Peyer's patch (tissue), 4 donors: ENCODE measurements at regions not wholly inside any gene's neighbourhood (a gene's known extent, or its start where the extent isn't known, plus 50 kb on each side); places are given as distances from the start of the nearest gene placed in this dataset.

Source experiments
- POLR2A ChIP-seq, 2 donors: fragments of 450-650 bp; IDR thresholded peaks; one replicate each; pipeline ENCODE4 v1.5.1; 2017; ENCODE audit warnings: antibody characterized with exemption in 2 of 2, mild to moderate bottlenecking in 2 of 2, moderate library complexity in 2 of 2
- TF ChIP-seq, protein P1 (sequence below), 6 experiments: fragments of 450-650 bp in 4 of 6; fragments of 200-600 bp in 2 of 6; sonication (generic) in 1 of 6; IDR thresholded peaks; one replicate each; pipeline ENCODE4 v1.5.1; 2017 to 2019; ENCODE audit warnings: antibody characterized with exemption in 6 of 6, mild to moderate bottlenecking in 3 of 6, moderate library complexity in 1 of 6

DNA sequence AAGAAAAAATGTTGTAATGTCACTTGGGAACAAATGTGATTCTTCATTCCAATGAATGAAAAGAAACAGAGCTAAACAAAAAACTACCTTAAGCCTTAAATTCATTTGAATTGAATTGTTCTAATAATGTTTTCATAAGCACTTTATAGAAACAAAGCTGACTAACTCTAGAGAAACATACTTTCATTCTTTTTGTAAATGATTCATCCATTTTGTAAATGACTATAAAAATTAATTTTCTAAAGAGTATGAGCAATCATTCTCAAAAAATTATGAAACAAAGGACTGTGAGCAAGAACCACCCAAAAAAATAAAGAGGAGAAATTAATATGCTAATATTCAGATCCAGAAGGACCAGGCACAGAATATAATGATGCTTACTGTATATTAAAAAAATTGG lies 986.5 kb upstream of the CHORDC1 start:
- TF ChIP-seq POLR2A (IDR thresholded peaks at IDR 0.05), result no peak
- TF ChIP-seq, protein P1, sequence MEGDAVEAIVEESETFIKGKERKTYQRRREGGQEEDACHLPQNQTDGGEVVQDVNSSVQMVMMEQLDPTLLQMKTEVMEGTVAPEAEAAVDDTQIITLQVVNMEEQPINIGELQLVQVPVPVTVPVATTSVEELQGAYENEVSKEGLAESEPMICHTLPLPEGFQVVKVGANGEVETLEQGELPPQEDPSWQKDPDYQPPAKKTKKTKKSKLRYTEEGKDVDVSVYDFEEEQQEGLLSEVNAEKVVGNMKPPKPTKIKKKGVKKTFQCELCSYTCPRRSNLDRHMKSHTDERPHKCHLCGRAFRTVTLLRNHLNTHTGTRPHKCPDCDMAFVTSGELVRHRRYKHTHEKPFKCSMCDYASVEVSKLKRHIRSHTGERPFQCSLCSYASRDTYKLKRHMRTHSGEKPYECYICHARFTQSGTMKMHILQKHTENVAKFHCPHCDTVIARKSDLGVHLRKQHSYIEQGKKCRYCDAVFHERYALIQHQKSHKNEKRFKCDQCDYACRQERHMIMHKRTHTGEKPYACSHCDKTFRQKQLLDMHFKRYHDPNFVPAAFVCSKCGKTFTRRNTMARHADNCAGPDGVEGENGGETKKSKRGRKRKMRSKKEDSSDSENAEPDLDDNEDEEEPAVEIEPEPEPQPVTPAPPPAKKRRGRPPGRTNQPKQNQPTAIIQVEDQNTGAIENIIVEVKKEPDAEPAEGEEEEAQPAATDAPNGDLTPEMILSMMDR (IDR thresholded peaks at IDR 0.05), result no peak
